ENCODE measurements at regions not wholly inside any gene's neighbourhood (a gene's known extent, or its start where the extent isn't known, plus 50 kb on each side); places are given as distances from the start of the nearest gene placed in this dataset.

DNA sequence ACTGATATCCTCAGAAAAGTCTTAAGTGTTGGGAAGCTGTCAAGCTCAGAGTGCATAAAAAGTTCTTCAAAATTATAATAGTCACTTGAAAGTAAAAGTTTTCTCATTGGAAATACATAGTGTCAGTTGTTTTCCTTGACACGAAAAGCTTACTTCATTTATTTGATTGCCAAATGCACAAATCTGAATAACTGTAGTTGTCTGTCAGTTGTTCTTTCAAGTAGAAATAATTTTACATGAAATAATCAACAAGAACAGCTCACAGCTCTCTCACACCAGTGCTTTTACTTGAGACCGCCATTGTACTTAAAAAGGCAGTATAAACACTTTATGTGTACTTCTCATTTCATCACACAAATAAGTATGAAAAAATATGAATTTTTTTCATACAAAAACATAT lies 163.3 kb upstream of the NXPH2 start:
- H3K36me3 ChIP-seq (ENCODE audit: control insufficient read depth, insufficient read depth, low read length) = no peaks in the 10 kb centered on the region
- TF ChIP-seq, protein P1, sequence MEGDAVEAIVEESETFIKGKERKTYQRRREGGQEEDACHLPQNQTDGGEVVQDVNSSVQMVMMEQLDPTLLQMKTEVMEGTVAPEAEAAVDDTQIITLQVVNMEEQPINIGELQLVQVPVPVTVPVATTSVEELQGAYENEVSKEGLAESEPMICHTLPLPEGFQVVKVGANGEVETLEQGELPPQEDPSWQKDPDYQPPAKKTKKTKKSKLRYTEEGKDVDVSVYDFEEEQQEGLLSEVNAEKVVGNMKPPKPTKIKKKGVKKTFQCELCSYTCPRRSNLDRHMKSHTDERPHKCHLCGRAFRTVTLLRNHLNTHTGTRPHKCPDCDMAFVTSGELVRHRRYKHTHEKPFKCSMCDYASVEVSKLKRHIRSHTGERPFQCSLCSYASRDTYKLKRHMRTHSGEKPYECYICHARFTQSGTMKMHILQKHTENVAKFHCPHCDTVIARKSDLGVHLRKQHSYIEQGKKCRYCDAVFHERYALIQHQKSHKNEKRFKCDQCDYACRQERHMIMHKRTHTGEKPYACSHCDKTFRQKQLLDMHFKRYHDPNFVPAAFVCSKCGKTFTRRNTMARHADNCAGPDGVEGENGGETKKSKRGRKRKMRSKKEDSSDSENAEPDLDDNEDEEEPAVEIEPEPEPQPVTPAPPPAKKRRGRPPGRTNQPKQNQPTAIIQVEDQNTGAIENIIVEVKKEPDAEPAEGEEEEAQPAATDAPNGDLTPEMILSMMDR (IDR thresholded peaks at IDR 0.05; ENCODE audit: insufficient read depth, low read depth, low read length) = no peak
- DNase-seq (ENCODE audit: low read depth) = no peak
- no peaks in the 10 kb centered on the region for H3K27me3 ChIP-seq (ENCODE audit: control insufficient read depth, insufficient read depth, low read length)
- CTCF ChIA-PET = no interaction called here
- no peak overlapping the region for H3K4me3 ChIP-seq (ENCODE audit: low read depth, low read length)
- POLR2A ChIA-PET = no interaction called here

DNA sequence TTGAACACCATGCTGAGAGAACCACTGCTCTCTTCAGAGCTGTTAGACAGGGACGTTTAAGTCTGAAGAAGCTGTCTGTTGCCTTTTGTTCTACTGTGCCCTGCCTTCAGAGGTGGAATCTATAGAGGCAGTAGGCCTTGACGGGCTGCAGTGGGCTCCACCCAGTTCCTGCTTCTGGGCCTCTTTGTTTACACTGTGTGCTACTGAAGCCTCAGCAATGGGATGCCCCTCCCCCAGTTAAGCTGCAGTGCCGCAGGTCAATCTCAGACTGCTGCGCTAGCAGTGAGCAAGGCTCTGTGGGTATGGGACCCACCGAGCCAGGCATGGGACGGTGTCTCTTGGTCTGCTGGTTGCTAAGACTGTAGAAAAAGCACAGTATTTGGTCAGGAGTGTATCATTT lies 162.3 kb upstream of the NXPH2 start:
- POLR2A ChIA-PET = no interaction called here
- TF ChIP-seq, protein P1 (IDR thresholded peaks at IDR 0.05; ENCODE audit: insufficient read depth, low read depth, low read length) = no peak
- no peaks in the 10 kb centered on the region for H3K27me3 ChIP-seq (ENCODE audit: control insufficient read depth, insufficient read depth, low read length)
- CTCF ChIA-PET = no interaction called here
- no peak overlapping the region for H3K4me3 ChIP-seq (ENCODE audit: low read depth, low read length)
- DNase-seq (ENCODE audit: low read depth) = no peak
- H3K36me3 ChIP-seq (ENCODE audit: control insufficient read depth, insufficient read depth, low read length) = no peaks in the 10 kb centered on the region

DNA sequence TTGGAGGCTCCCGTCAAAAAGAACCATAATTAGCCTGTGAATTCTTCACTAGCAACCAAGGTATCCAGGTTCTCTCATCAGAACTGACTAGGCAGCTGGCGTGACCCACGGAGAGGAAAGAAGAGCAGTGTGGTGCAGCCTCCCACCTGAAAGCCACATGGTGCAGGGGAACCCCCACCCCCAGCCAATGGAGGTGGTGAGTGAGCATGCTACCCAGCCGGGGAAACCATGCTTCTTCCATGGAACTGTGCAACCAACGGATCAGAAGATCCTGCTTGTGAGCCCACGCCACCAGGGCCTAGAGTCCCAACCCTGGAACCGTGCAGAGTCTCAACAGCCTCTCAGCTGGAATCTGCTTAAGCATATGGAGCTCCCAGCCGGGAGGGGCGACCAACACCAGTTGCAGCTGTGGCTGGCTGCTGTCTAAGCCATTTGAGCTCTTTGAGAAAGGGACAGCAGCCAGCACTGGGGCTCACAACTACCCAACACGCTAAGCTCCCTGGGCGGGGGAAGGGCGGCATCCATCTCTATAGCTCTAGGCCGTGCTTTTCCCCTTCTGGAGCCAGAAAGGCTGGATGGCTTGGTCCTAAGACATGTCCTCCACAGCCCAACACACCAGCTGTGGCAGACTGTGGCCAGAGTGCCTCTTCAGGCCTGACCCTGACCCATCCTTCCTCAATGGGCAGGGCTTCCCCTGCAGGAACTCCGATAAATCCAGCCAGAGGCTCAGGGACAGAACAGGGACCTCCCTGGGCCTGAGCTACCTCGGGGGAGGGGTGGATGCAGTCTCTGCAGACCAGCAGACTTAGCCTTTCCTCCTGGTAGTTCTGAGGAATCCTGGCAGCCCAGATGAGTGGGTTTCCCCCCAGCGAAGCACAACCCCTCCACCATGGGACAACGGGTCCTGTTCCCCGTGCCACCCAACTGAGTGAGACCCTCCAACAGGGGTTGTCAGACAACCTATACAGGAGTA lies 151.4 kb upstream of the NXPH2 start:
- no peaks in the 10 kb centered on the region for H3K36me3 ChIP-seq (ENCODE audit: control insufficient read depth, insufficient read depth, low read length)
- no peak overlapping the region for H3K4me3 ChIP-seq (ENCODE audit: low read depth, low read length)
- DNase-seq (ENCODE audit: low read depth) = no peak
- ChIA-PET POLR2A (no interaction called here), CTCF (no interaction called here)
- TF ChIP-seq, protein P1 (IDR thresholded peaks at IDR 0.05; ENCODE audit: insufficient read depth, low read depth, low read length) = no peak
- no peaks in the 10 kb centered on the region for H3K27me3 ChIP-seq (ENCODE audit: control insufficient read depth, insufficient read depth, low read length)

DNA sequence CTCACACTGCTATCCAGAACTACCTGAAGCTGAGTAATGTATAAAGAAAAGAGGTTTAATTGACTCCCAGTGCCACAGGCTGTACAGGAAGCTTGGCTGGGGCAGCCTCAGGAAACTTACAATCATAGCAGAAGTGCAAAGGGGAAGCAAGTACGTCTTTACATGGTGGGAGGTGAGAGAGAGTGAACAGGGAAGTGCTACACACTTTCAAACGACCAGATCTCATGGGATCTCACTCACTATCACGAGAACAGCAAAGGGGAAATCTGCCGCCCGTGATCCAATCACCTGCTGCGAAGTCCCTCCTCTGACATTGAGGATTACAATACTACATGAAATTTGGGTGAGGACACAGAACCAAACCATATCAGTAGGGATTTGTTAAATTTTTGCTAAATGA lies 150.4 kb upstream of the NXPH2 start:
- ChIA-PET CTCF (no interaction called here), POLR2A (no interaction called here)
- no peak for DNase-seq (ENCODE audit: low read depth)
- Histone ChIP-seq H3K27me3 (ENCODE audit: control insufficient read depth, insufficient read depth, low read length) (no peaks in the 10 kb centered on the region), H3K36me3 (ENCODE audit: control insufficient read depth, insufficient read depth, low read length) (no peaks in the 10 kb centered on the region), H3K4me3 (ENCODE audit: low read depth, low read length) (no peak overlapping the region)
- TF ChIP-seq, protein P1 (IDR thresholded peaks at IDR 0.05; ENCODE audit: insufficient read depth, low read depth, low read length) = no peak

DNA sequence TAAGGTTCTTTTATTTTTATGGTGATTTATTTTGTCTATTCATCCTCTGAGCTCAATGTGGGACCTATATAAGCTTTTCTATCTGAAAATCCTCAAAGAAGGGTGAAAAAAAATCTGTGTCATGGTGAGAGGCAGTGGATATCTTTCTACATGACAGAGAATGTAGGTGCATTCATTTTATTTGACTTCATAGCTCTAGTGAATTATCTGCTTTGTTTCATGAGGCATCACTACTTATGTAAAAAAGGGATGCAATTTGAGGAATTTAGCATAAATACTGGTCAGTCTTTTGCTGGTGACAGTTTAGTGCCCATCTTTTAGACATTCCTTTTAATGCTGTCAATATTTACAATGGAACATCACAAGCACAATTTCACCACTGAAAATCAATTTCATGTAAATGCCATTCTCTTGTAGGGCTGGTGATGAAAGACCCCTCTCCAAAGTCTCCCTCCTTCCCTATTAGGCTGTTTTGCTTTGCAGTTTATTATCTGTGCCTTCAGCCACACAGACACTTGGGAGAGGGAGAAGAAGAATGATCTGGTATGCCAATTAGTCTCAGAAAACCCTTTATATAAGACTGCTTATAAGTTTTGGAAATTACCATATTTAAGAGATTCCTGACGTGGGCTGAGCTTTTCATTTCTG lies 148.3 kb upstream of the NXPH2 start:
- H3K27me3 ChIP-seq (ENCODE audit: control insufficient read depth, insufficient read depth, low read length) = no peaks in the 10 kb centered on the region
- no peak overlapping the region for H3K4me3 ChIP-seq (ENCODE audit: low read depth, low read length)
- DNase-seq (ENCODE audit: low read depth) = no peak
- H3K36me3 ChIP-seq (ENCODE audit: control insufficient read depth, insufficient read depth, low read length) = no peaks in the 10 kb centered on the region
- TF ChIP-seq, protein P1 (IDR thresholded peaks at IDR 0.05; ENCODE audit: insufficient read depth, low read depth, low read length) = no peak
- ChIA-PET CTCF (no interaction called here), POLR2A (no interaction called here)

All from BJ (cell line).